Vagina (tissue), 2 donors: ENCODE measurements at regions not wholly inside any gene's neighbourhood (a gene's known extent, or its start where the extent isn't known, plus 50 kb on each side); places are given as distances from the start of the nearest gene placed in this dataset.

Experiments used
- DNase-seq, 2 donors: peaks; one replicate each; pipeline ENCODE4 v3.0.0-alpha.2; 2017; ENCODE audit errors: extremely low spot score in 2 of 2
- H3K27ac ChIP-seq: fragments of 200-600 bp; sonication (generic); one replicate; pipeline ENCODE4 v1.5.1; 2019
- H3K27me3 ChIP-seq: fragments of 200-600 bp; sonication (generic); one replicate; pipeline ENCODE4 v1.5.1; 2019
- H3K36me3 ChIP-seq, 2 donors: fragments of 200-600 bp; sonication (generic); one replicate each; pipeline ENCODE4 v1.5.1; 2017 to 2019
- H3K4me1 ChIP-seq: fragments of 200-600 bp; sonication (generic); one replicate; pipeline ENCODE4 v1.5.1; 2019
- H3K4me3 ChIP-seq, 2 donors: fragments of 200-600 bp; sonication (generic); 1 replicate in 1 of 2; 2 replicates in 1 of 2; pipeline ENCODE4 v1.5.1; 2016 to 2019
- H3K9me3 ChIP-seq: fragments of 200-600 bp; sonication (generic); one replicate; pipeline ENCODE4 v1.5.1; 2019
- CTCF ChIP-seq, 3 experiments: fragments of 450-650 bp in 2 of 3; fragments of 200-600 bp in 1 of 3; sonication (generic) in 1 of 3; IDR thresholded peaks; one replicate each; pipeline ENCODE4 v1.5.1; 2017 to 2019; ENCODE audit warnings: antibody characterized with exemption in 3 of 3, mild to moderate bottlenecking in 2 of 3, moderate library complexity in 2 of 3
- POLR2A ChIP-seq, 2 donors: fragments of 450-650 bp; IDR thresholded peaks; one replicate each; pipeline ENCODE4 v1.6.1; 2017; ENCODE audit warnings: antibody characterized with exemption in 2 of 2, mild to moderate bottlenecking in 2 of 2, moderate library complexity in 2 of 2
- POLR2AphosphoS5 ChIP-seq, 2 donors: sonication (generic); formaldehyde crosslinking; IDR thresholded peaks; one replicate each; pipeline ENCODE4 v1.9.0; 2017; ENCODE audit warnings: antibody characterized with exemption in 2 of 2, mild to moderate bottlenecking in 2 of 2, low read depth in 1 of 2; ENCODE audit not compliant: insufficient read depth in 1 of 2
- intact Hi-C: fragments of 100-400 bp; cut with DNase I; formaldehyde crosslinking; loops from one replicate; pipeline ENCODE4 v1.15.1; 2023

DNA sequence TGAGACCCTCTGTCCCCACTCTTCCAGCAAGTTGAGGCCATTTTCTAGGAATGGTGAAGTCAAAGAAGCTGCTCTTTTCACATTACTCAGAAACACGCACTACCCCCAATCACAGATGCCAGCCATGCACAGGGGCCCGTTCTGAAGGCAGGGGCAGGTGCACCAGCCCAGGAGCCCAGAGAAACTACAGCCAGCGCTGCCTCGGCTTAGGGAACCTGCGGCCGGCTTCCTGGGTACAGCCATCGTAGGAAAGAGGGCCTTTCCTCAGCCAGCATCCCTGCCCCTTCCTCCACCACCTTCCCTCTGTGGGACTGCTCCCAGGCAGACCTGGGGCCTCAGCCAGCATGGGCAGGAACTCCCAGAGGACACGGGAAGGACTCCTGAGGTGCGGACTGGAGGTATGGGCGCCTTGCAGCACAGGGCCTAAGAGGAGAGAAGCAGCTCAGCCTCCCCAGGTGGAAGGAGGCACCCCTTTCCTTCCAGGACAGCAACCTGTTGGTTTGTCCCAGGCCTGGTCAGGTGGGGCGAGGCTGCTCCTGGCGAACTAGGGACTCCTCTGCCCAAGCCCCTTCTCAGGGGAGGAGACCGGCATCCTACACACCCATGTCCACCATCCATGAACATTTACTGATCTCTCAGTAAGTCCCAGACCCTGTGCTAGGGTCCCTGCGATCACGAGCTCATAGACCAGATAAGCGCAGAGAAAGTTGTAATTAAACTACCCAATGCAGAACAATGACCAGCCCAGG lies 99.0 kb upstream of the ID2 start:
- Histone ChIP-seq H3K27ac (no peak overlapping the region), H3K9me3 (no peaks in the 10 kb centered on the region), H3K27me3 (no peaks in the 10 kb centered on the region), H3K4me3 (no peak overlapping the region), H3K4me1 (no peaks in the 10 kb centered on the region), H3K36me3 (no peaks in the 10 kb centered on the region)
- intact Hi-C loops: no loop called here
- no peak for TF ChIP-seq POLR2AphosphoS5 (IDR thresholded peaks at IDR 0.05; ENCODE audit: insufficient read depth in 1 of 2, low read depth in 1 of 2)
- no peak for TF ChIP-seq POLR2A (IDR thresholded peaks at IDR 0.05)
- no peak for TF ChIP-seq CTCF (IDR thresholded peaks at IDR 0.05)
- peak in 1 of 2 donors; percentile 92 for DNase-seq

DNA sequence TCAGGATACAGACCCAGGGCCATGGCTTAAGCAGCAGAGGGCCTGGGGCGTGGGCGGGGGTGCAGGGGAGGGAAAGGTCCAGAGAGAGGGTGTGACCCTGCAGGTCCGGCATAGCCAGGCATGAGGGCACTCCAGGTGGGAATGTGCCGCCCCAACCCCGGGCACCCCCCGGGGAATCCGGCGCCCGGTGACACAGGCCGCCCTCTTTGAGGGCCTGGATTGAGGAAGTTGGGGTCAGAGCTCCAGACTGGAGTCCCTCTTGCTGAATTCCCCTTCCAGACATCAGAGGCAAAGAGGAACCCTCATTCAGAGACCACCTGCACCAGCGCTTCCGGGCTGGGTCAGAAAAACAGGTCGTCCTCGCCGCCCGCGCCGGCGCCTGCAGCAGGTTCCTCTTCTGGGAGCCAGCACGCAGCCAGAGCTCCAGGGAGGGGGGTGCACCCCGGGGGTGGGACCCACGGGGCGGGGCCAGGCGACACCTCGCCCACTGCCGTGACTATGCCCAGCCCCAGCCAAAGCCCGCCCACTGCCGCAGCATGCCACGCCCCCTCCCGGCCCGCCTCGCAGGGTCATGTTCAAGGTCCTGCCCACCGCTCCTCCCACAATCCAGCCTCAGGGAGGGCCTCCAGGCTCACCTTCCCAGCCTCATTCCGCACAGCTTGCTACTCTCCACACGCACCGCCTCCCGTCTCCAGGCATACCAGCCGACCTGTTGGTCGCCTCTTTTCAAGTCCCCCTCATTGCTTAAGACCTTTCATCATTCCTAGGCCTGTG lies 98.3 kb upstream of the ID2 start:
- intact Hi-C loops: no loop called here
- Histone ChIP-seq H3K36me3 (no peaks in the 10 kb centered on the region), H3K9me3 (no peaks in the 10 kb centered on the region), H3K27ac (no peak overlapping the region), H3K27me3 (no peaks in the 10 kb centered on the region), H3K4me3 (peak overlapping the region in 1 of 2 donors; percentile 9), H3K4me1 (no peaks in the 10 kb centered on the region)
- peak; percentile 87 to 95 for DNase-seq
- no peak for TF ChIP-seq CTCF (IDR thresholded peaks at IDR 0.05)
- no peak for TF ChIP-seq POLR2AphosphoS5 (IDR thresholded peaks at IDR 0.05; ENCODE audit: insufficient read depth in 1 of 2, low read depth in 1 of 2)
- TF ChIP-seq POLR2A (IDR thresholded peaks at IDR 0.05): no peak

- intact Hi-C loops: no loop called here
- Histone ChIP-seq H3K27me3 (no peaks in the 10 kb centered on the region), H3K4me3 (peak overlapping the region in 1 of 2 donors; percentile 9), H3K27ac (no peak overlapping the region), H3K4me1 (no peaks in the 10 kb centered on the region), H3K9me3 (no peaks in the 10 kb centered on the region), H3K36me3 (no peaks in the 10 kb centered on the region)
- peak; percentile 61 to 77 for DNase-seq
- TF ChIP-seq POLR2AphosphoS5 (IDR thresholded peaks at IDR 0.05; ENCODE audit: insufficient read depth in 1 of 2, low read depth in 1 of 2): no peak
Measured at GRCh38 chr2:8584174-8585066, 97.4 kb upstream of the ID2 start.

DNA sequence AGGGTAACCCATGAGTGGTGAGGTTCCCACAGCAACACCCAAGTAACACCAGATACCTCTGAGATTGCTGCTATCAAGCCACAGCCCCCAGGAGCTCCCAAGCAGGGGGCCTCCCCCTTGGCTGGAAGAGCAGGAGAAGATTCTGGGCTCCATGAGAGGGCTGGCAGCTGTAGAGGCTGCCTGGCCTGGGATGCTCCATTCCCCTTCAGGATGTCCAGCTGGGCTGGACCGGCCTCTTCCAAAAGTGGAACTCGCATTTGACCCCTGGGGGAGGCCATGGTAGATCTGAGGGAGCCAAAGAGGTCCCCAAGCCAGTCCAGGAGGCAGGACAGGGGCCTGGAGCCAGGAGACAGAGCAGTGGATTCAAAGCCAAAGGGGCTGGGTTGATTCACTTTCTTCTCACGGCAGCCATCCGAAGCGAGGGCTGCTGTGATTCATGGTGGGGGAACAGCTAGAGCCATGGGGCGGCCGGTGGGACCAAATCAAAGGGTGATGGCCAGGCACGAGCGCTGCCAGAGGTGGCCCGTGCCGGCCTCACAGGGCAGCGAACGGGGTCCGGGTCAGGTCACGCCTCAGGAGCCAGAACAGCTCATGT lies 95.3 kb upstream of the ID2 start:
- Histone ChIP-seq H3K9me3 (no peaks in the 10 kb centered on the region), H3K36me3 (no peaks in the 10 kb centered on the region), H3K4me1 (no peaks in the 10 kb centered on the region), H3K4me3 (no peak overlapping the region), H3K27me3 (no peaks in the 10 kb centered on the region), H3K27ac (no peak overlapping the region)
- DNase-seq: no peak
- TF ChIP-seq CTCF (IDR thresholded peaks at IDR 0.05) (no peak), POLR2A (IDR thresholded peaks at IDR 0.05) (no peak), POLR2AphosphoS5 (IDR thresholded peaks at IDR 0.05; ENCODE audit: insufficient read depth in 1 of 2, low read depth in 1 of 2) (no peak)
- intact Hi-C loops: no loop called here

DNA sequence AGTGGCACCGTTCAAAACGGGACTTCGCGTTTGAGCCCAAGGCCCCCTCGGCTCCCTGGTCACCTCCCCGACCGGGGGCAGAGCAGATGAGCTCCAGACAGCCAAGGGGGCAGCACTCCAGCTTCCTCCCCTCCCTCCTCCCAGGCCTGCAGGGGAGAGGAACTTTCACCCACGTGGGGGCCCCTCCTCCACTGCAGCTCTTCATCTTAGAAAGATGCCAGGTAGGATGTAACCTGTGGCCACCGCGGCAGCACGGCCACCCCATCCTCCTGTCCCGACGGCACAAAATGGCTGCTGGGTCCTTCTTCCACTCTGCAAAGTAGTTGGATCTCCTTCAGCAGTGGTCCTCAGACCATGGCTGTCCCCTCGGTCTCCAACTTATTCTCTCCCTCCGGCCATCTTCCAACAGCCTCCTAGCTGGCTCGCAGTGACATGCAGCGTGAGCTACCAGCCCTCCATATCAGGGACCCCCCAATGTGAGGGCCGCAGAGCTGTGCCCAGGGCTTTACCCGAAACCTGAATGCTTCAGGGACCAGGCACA lies 94.5 kb upstream of the ID2 start:
- H3K36me3 ChIP-seq: no peaks in the 10 kb centered on the region
- H3K4me3 ChIP-seq: no peak overlapping the region
- DNase-seq: no peak
- no peaks in the 10 kb centered on the region for H3K4me1 ChIP-seq
- TF ChIP-seq POLR2A (IDR thresholded peaks at IDR 0.05) (no peak), POLR2AphosphoS5 (IDR thresholded peaks at IDR 0.05; ENCODE audit: insufficient read depth in 1 of 2, low read depth in 1 of 2) (no peak), CTCF (IDR thresholded peaks at IDR 0.05) (no peak)
- no peaks in the 10 kb centered on the region for H3K27me3 ChIP-seq
- intact Hi-C loops: no loop called here
- no peak overlapping the region for H3K27ac ChIP-seq
- H3K9me3 ChIP-seq: no peaks in the 10 kb centered on the region
